Activated naive CD4-positive, alpha-beta T cell treated with anti-CD3 and anti-CD28 coated beads for 36 hours (primary cell): ENCODE measurements at regions not wholly inside any gene's neighbourhood (a gene's known extent, or its start where the extent isn't known, plus 50 kb on each side); places are given as distances from the start of the nearest gene placed in this dataset.

Experiments
- CTCF ChIA-PET: fragments of 350-600 bp; sonication (Branson Sonifier 250); formaldehyde crosslinking; loops from one replicate; lab custom pipeline; 2021; ENCODE audit warnings: antibody characterized with exemption; lab: Charles Lee
- DNase-seq: peaks from one replicate; pipeline ENCODE4 v3.0.0-alpha.2; 2020
- H3K27ac Mint-ChIP-seq: one replicate; pipeline ENCODE4 v1.8.0; 2021; ENCODE audit warnings: mild to moderate bottlenecking, mixed read lengths
- H3K27me3 Mint-ChIP-seq: one replicate; pipeline ENCODE4 v1.8.0; 2021; ENCODE audit warnings: low read depth, mixed read lengths
- H3K36me3 Mint-ChIP-seq: one replicate; pipeline ENCODE4 v1.8.0; 2021; ENCODE audit warnings: low read depth, mixed read lengths
- H3K4me1 Mint-ChIP-seq: one replicate; pipeline ENCODE4 v1.8.0; 2021; ENCODE audit warnings: low read depth, mixed read lengths
- H3K4me3 Mint-ChIP-seq: one replicate; pipeline ENCODE4 v1.8.0; 2021; ENCODE audit warnings: mild to moderate bottlenecking, moderate library complexity, mixed read lengths
- H3K9me3 Mint-ChIP-seq: one replicate; pipeline ENCODE4 v1.8.0; 2021; ENCODE audit warnings: mixed read lengths
- intact Hi-C: fragments of 100-400 bp; cut with micrococcal nuclease; formaldehyde crosslinking; loops from one replicate; pipeline ENCODE4 v1.15.1; 2023

GRCh38 chr4:123553279-123553678 is 156.7 kb downstream of the SPRY1 start:
- Mint-ChIP-seq H3K9me3 (peaks cover 5% of the 10 kb centered on the region), H3K4me3 (no peak overlapping the region), H3K4me1 (no peaks in the 10 kb centered on the region), H3K36me3 (no peaks in the 10 kb centered on the region), H3K27ac (peak overlapping the region; percentile 61), H3K27me3 (no peaks in the 10 kb centered on the region)
- intact Hi-C loops, result no loop called here
- no peak for DNase-seq
- CTCF ChIA-PET, result interaction anchor here (1.5 kb wide), 1 partner anchor 11 kb away, joined by 9 read pairs; no protein-coding TSS in a partner anchor

DNA sequence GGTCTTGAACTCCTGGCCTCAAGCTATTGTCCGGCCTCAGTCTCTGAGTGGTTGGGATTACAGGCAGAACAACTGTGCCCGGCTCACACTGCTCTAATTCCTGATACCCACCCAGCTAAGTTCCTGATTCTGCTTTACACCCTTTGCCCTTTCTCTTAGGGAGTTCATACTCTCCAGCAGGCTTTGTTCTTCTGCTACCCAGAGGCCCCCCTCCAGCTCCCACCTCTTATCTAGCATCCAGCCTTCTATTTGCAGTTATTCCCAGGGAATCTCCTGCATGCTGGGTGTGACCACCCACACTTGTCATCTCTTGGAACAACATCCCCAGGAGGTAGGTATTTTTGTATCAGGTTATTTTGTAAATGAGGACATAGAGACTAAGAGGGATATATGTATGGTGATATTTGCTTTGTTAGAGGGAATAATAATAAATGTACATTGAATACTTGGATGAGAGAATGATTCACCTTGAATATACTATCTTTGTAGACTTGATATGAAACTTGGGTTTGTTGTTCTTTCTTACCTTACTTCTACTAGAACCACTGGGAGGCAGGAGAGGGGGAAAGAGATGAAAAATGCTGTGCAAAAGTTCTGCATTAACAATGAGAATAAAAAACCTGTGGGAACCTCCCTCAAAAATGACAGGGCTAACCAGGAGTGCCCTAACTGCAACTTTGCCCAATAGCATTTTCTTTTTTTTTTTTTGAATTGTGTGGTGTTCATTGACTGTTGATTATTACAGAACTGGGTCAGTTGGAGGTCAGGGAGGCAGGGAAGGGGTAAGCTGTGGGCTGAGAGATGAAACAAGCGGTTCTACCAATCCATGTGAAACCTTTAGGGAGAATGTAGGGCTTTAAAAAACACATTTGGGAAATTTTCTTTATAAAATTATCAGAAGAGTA is 157.4 kb downstream of the SPRY1 start:
- Mint-ChIP-seq H3K4me3 (no peak overlapping the region), H3K4me1 (no peaks in the 10 kb centered on the region), H3K9me3 (peaks cover 5% of the 10 kb centered on the region), H3K27ac (no peak overlapping the region), H3K36me3 (no peaks in the 10 kb centered on the region), H3K27me3 (no peaks in the 10 kb centered on the region)
- DNase-seq, result no peak
- intact Hi-C loops, result no loop called here
- CTCF ChIA-PET, result interaction anchor here (0.9 to 1.7 kb wide), 3 partner anchors 10 to 12 kb away, joined by 3 to 9 read pairs (median 8); no protein-coding TSS in a partner anchor

- Mint-ChIP-seq H3K4me3 (no peak overlapping the region), H3K9me3 (peaks cover under 1% of the 10 kb centered on the region), H3K27me3 (no peaks in the 10 kb centered on the region), H3K36me3 (no peaks in the 10 kb centered on the region), H3K27ac (no peak overlapping the region), H3K4me1 (no peaks in the 10 kb centered on the region)
- intact Hi-C loops, result no loop called here
- DNase-seq, result no peak
- CTCF ChIA-PET, result interaction anchor here (0.7 to 1.7 kb wide), 3 partner anchors 9 to 30 kb away, joined by 3 to 8 read pairs (median 3); no protein-coding TSS in a partner anchor
These were observed 158.2 kb downstream of the SPRY1 start for GRCh38 chr4:123554801-123555232.

DNA sequence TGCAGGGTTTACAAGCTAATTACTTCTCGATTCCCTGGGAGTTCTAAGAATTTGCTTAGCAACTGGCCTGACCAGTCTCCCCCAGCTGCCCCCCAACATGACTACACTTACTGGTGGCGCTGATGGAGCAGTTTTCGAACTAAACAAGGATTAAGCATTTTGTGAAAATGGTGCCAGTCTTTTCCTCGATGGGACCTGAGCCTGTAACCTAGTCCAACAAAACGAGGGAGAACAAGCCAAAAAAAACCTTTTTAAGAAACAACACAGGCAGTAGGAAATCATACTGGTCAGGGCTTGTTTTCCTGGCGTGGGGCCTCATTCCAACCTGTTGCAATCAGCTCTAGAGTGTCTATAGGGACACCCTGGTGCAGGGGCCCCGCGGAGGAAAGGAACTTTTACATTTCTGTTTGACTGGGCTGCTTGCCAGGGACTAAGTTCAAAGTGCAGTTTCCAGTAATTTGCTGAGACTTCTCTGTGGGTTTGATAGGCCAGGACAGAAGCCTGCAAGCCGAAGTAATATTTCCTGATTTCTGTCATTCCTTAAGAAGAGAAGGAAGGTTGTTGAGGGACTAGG is 158.7 kb downstream of the SPRY1 start:
- no peaks in the 10 kb centered on the region for H3K36me3 Mint-ChIP-seq
- H3K27me3 Mint-ChIP-seq, result no peaks in the 10 kb centered on the region
- no peaks in the 10 kb centered on the region for H3K4me1 Mint-ChIP-seq
- DNase-seq, result no peak
- H3K27ac Mint-ChIP-seq, result no peak overlapping the region
- no peaks in the 10 kb centered on the region for H3K9me3 Mint-ChIP-seq
- intact Hi-C loops, result no loop called here
- H3K4me3 Mint-ChIP-seq, result no peak overlapping the region
- CTCF ChIA-PET, result interaction anchor here (0.7 to 1.7 kb wide), 4 partner anchors 9 to 164 kb away, joined by 3 to 8 read pairs (median 3); no protein-coding TSS in a partner anchor

DNA sequence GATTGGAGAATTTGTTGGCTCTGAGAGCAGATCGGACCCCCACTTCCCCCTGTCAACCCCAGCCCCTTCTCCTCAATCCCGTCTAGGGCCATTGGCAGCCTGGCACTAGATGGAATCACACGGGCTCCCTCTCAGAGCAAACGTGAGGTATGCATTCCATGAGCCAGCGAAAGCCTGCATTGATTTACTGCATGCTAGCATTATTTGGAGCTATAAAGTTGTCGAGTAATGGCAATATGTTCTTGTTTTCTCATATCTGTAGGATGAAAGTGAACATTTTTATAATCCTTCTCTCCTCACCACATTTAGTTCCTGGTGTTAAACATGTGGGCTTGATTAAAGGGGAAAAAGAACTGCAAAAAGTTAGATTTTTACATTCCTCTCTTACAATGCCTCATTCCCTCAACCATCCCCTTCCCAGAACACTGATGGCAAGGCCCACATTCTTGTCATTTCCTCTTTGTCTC is 159.2 kb downstream of the SPRY1 start:
- intact Hi-C loops, result no loop called here
- Mint-ChIP-seq H3K4me3 (no peak overlapping the region), H3K27ac (no peak overlapping the region), H3K4me1 (no peaks in the 10 kb centered on the region), H3K9me3 (no peaks in the 10 kb centered on the region), H3K36me3 (no peaks in the 10 kb centered on the region), H3K27me3 (no peaks in the 10 kb centered on the region)
- DNase-seq, result no peak
- CTCF ChIA-PET, result interaction anchor here (1.5 to 1.7 kb wide), 2 partner anchors 8 to 164 kb away, joined by 3 to 8 read pairs; no protein-coding TSS in a partner anchor

DNA sequence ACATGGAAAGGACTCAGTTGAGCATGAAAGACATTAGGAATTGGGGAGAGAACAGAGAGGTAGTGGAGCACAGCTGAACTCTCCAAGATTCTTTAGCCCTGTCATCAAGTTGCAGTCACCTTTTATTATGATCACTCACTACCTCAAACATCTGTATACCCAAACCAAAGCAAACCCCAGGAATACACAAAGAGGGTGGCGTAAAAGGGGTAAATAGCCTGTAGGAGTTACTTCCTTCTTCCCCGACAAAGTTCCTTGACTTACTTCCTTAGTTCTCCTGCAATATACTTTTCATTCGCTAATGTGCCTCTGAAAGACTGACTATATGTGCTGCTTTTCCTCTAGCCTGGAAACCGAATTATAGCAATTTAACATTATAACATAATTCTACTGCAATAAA is 159.9 kb downstream of the SPRY1 start:
- Mint-ChIP-seq H3K9me3 (no peaks in the 10 kb centered on the region), H3K27ac (no peak overlapping the region), H3K36me3 (no peaks in the 10 kb centered on the region), H3K27me3 (no peaks in the 10 kb centered on the region), H3K4me3 (no peak overlapping the region), H3K4me1 (no peaks in the 10 kb centered on the region)
- intact Hi-C loops, result no loop called here
- CTCF ChIA-PET, result interaction anchor here (1.5 kb wide), 1 partner anchor 165 kb away, joined by 3 read pairs; no protein-coding TSS in a partner anchor
- DNase-seq, result no peak

DNA sequence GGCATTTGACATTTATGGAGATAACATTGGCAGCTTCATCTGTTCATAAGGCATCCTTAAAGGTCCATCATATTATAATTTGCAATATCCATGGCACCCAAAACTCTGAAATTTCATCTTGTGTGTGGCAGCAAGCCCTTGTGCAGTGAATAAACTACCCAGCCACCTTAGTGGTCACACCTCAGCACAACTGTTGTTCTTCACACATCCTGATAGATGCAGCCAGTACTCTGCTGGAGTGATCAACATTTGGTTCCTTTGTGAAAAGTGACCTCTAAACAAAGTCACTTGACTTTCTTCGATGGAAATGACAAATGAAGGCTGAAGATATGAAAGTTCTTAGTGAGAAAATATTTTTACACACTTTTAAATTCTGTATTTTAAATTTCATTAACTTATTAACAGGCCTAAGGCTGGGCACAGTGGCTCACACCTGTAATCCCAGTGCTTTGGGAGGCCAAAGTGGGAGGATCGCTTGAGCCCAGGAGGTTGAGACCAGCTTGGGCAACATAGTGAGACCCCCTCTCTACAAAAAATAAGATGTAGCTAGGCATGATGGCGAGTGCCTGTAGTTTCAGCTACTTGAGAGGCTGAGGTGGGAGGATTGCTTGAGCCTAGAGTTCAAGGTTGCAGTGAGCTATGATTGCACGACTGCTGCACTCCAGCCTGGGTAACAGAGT is 161.4 kb downstream of the SPRY1 start:
- H3K9me3 Mint-ChIP-seq, result no peaks in the 10 kb centered on the region
- H3K27ac Mint-ChIP-seq, result no peak overlapping the region
- H3K36me3 Mint-ChIP-seq, result no peaks in the 10 kb centered on the region
- no peak overlapping the region for H3K4me3 Mint-ChIP-seq
- no peaks in the 10 kb centered on the region for H3K27me3 Mint-ChIP-seq
- intact Hi-C loops, result no loop called here
- no peak for DNase-seq
- no peaks in the 10 kb centered on the region for H3K4me1 Mint-ChIP-seq
- CTCF ChIA-PET, result no interaction called here

DNA sequence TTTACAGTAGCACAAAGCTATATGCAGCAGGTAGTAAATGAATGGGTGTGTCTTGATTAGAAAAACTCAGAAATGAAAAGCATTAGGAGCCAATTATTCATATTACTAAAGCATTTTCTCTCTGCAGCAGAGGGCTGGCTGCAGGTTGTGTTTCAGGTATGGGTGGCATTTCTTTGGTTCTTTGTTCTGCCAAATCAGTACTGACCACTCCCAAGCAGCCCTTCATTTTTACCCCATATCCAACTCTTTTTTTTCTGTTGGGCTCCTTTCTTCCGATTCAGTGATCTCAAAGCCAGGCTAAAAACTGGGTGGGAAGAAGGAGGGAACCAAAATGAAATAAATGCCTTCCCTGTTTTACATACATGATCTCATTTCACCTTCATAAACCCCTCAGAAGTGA is 162.3 kb downstream of the SPRY1 start:
- no peak overlapping the region for H3K27ac Mint-ChIP-seq
- DNase-seq, result no peak
- no peaks in the 10 kb centered on the region for H3K27me3 Mint-ChIP-seq
- no peaks in the 10 kb centered on the region for H3K36me3 Mint-ChIP-seq
- intact Hi-C loops, result no loop called here
- CTCF ChIA-PET, result no interaction called here
- H3K9me3 Mint-ChIP-seq, result no peaks in the 10 kb centered on the region
- H3K4me3 Mint-ChIP-seq, result no peak overlapping the region
- H3K4me1 Mint-ChIP-seq, result no peaks in the 10 kb centered on the region

DNA sequence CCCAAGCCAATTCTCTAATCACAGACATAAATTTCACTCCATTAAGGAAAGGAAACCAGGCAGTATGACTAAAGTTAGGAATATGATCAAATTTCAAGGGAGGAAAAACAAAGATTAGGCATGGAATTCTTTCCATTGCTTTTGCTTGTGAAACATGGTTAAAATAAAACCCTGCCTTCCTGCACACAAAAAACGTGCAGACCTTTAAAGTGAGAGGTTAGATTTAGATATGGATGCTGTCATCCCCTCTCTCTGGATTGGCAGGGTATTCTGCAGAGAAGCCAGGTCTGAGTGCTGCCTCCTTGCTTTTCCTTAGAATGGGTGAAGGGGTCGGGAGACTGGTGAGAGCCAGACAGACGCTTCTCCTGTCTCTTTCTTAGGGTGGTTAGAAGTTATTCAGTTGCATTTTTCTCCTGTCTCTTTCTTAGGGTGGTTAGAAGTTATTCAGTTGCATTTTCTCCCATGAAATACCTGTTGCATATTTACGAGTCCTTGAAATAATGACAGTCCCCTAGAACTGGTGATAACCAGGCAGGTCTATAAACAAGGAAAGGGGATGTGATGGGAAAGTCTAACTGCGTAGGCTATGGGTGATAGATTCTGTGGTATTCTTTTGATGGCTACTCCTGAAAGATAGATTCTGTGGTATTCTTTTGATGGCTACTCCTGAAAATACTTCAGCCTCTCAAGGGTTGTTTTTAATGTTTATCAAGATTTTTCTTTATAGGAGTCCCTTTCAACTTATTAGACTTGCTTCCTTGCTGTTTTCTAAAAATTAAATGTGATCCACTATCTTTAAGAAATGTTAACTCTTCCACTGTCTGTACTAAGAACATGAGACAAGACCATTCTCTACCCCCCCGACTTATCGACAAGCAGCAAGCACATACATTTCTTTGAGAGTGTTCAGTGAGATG is 163.6 kb downstream of the SPRY1 start:
- Mint-ChIP-seq H3K27me3 (no peaks in the 10 kb centered on the region), H3K27ac (no peak overlapping the region), H3K4me1 (no peaks in the 10 kb centered on the region), H3K36me3 (no peaks in the 10 kb centered on the region), H3K4me3 (no peak overlapping the region), H3K9me3 (no peaks in the 10 kb centered on the region)
- CTCF ChIA-PET, result no interaction called here
- intact Hi-C loops, result loop anchor here (5.0 kb wide), 1 partner anchor 73 kb away; no protein-coding TSS in a partner anchor
- DNase-seq, result no peak

DNA sequence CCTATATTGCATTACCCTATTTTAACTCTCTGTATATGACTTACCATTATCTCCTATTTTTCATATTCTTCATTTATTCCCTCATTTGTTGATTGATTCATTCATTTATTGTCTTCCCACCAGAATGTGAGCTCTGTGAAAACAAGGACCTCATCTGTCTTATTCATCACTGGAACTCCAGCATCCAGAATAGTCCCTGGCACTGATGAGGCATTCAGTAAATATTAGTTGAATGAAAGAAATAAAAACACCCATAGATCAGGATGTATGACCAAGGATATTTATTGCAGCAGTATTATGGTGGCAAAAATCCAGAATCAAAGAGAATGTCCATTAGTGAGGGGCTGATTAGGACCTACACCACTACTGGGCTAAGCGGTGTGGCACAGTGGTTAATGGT is 164.9 kb downstream of the SPRY1 start:
- Mint-ChIP-seq H3K27me3 (no peaks in the 10 kb centered on the region), H3K27ac (no peak overlapping the region)
- no peak for DNase-seq

GRCh38 chr4:123562994-123563750 is 166.6 kb downstream of the SPRY1 start:
- Mint-ChIP-seq H3K27me3 (no peaks in the 10 kb centered on the region), H3K36me3 (no peaks in the 10 kb centered on the region), H3K27ac (no peak overlapping the region), H3K4me3 (no peak overlapping the region), H3K9me3 (no peaks in the 10 kb centered on the region), H3K4me1 (no peaks in the 10 kb centered on the region)
- CTCF ChIA-PET, result interaction anchor here (1.3 to 2.1 kb wide), 8 partner anchors 8 to 204 kb away, joined by 3 to 9 read pairs (median 6); no protein-coding TSS in a partner anchor
- no peak for DNase-seq
- intact Hi-C loops, result loop anchor here (5.0 kb wide), 1 partner anchor 76 kb away; no protein-coding TSS in a partner anchor

More for the DNA sequence above, 164.9 kb downstream of the SPRY1 start:
- H3K4me3 Mint-ChIP-seq, result no peak overlapping the region
- no peaks in the 10 kb centered on the region for H3K36me3 Mint-ChIP-seq
- intact Hi-C loops, result loop anchor here (5.0 kb wide), 1 partner anchor 74 kb away; no protein-coding TSS in a partner anchor
- CTCF ChIA-PET, result no interaction called here
- no peaks in the 10 kb centered on the region for H3K4me1 Mint-ChIP-seq
- H3K9me3 Mint-ChIP-seq, result no peaks in the 10 kb centered on the region
